Panc1 (cell line): ENCODE measurements at regions not wholly inside any gene's neighbourhood (a gene's known extent, or its start where the extent isn't known, plus 50 kb on each side); places are given as distances from the start of the nearest gene placed in this dataset.

Experiments
- ATAC-seq: fragments of 200-7000 bp; cut with Tn5 transposase; 2 replicates; pipeline ENCODE4 v1.9.1; 2020; ENCODE audit warnings: mild to moderate bottlenecking, moderate library complexity
- BruUV-seq: library from RNA; stranded (reverse); fragments of 400-500 nt; replicated peaks from 2 replicates; lab custom pipeline; 2021; lab: Mats Ljungman, UMichigan
- CTCF ChIA-PET: fragments of 300-600 bp; sonication (Branson Sonifier 250); formaldehyde crosslinking; loops from one replicate; lab custom pipeline; 2022; ENCODE audit warnings: antibody characterized with exemption; lab: Charles Lee
- POLR2A ChIA-PET: fragments of 300-600 bp; sonication (Branson Sonifier 250); formaldehyde crosslinking; loops from one replicate; lab custom pipeline; 2022; ENCODE audit warnings: antibody characterized with exemption; lab: Charles Lee
- DNase-seq: peaks from one replicate; pipeline ENCODE4 v3.0.0-alpha.2; 2010; ENCODE audit warnings: low read depth, low spot score
- H3K27ac ChIP-seq: 2 replicates; pipeline ENCODE4 v1.5.1; 2011; ENCODE audit warnings: mild to moderate bottlenecking, low read length, inconsistent platforms
- H3K27me3 ChIP-seq: fragments of 200-500 bp; sonication (Bioruptor generic); 2 replicates; pipeline ENCODE4 v1.6.0; 2014; ENCODE audit warnings: low read length, inconsistent platforms; ENCODE audit not compliant: control insufficient read depth, insufficient read depth
- H3K36me3 ChIP-seq: fragments of 200-500 bp; sonication (Bioruptor generic); 2 replicates; pipeline ENCODE4 v1.5.1; 2014; ENCODE audit warnings: inconsistent platforms, mild to moderate bottlenecking, low read length, moderate library complexity; ENCODE audit not compliant: control insufficient read depth, insufficient read depth
- H3K4me1 ChIP-seq: 2 replicates; pipeline ENCODE4 v1.5.1; 2011; ENCODE audit warnings: inconsistent platforms, mild to moderate bottlenecking, low read length, moderate library complexity; ENCODE audit not compliant: control insufficient read depth, insufficient read depth
- H3K4me3 ChIP-seq, 2 experiments: 2 replicates each; pipeline ENCODE4 v1.5.1; 2011 to 2012; ENCODE audit warnings: low read depth in 2 of 2, low read length in 2 of 2, mild to moderate bottlenecking in 2 of 2, inconsistent platforms in 1 of 2, moderate library complexity in 1 of 2
- H3K9me3 ChIP-seq: fragments of 200-500 bp; sonication (Bioruptor generic); 2 replicates; pipeline ENCODE4 v1.5.1; 2014; ENCODE audit warnings: low read depth, mild to moderate bottlenecking, inconsistent platforms, low read length, moderate library complexity; ENCODE audit not compliant: control insufficient read depth, insufficient read depth
- POLR2AphosphoS5 ChIP-seq: IDR thresholded peaks from 2 replicates; pipeline ENCODE4 v1.6.1; 2012; ENCODE audit warnings: mild to moderate bottlenecking, low read depth, low read length, moderate library complexity
- SIN3A ChIP-seq: IDR thresholded peaks from 2 replicates; pipeline ENCODE4 v1.6.1; 2012; ENCODE audit warnings: low read depth, mild to moderate bottlenecking, low read length, moderate library complexity, borderline replicate concordance; ENCODE audit not compliant: insufficient read depth
- TCF7L2 ChIP-seq: IDR thresholded peaks from 2 replicates; pipeline ENCODE4 v1.6.1; 2011; ENCODE audit warnings: mild to moderate bottlenecking, low read depth, low read length, inconsistent platforms
- in situ Hi-C: cut with HindIII; loops from 2 replicates; pipeline ENCODE4 v1.10.0; 2016; ENCODE audit warnings: low sequenced_read_pairs, low pct_unique_long_range_greater_than_20kb
- intact Hi-C: fragments of 100-400 bp; cut with micrococcal nuclease; formaldehyde crosslinking; loops from one replicate; pipeline ENCODE4 v1.10.0; 2022; ENCODE audit not compliant: unreplicated experiment
- TF ChIP-seq, protein P1 (sequence below), 2 experiments: IDR thresholded peaks; 2 replicates each; pipeline ENCODE4 v1.6.1; 2011 to 2012; ENCODE audit warnings: low read depth in 2 of 2, control low read depth in 1 of 2, low read length in 1 of 2, mild to moderate bottlenecking in 1 of 2, moderate library complexity in 1 of 2; ENCODE audit not compliant: insufficient read depth in 1 of 2
- TF ChIP-seq, protein P2 (sequence below): fragments of 450-650 bp; IDR thresholded peaks from 2 replicates; pipeline ENCODE4 v1.5.1; 2017; ENCODE audit warnings: mild to moderate bottlenecking

DNA sequence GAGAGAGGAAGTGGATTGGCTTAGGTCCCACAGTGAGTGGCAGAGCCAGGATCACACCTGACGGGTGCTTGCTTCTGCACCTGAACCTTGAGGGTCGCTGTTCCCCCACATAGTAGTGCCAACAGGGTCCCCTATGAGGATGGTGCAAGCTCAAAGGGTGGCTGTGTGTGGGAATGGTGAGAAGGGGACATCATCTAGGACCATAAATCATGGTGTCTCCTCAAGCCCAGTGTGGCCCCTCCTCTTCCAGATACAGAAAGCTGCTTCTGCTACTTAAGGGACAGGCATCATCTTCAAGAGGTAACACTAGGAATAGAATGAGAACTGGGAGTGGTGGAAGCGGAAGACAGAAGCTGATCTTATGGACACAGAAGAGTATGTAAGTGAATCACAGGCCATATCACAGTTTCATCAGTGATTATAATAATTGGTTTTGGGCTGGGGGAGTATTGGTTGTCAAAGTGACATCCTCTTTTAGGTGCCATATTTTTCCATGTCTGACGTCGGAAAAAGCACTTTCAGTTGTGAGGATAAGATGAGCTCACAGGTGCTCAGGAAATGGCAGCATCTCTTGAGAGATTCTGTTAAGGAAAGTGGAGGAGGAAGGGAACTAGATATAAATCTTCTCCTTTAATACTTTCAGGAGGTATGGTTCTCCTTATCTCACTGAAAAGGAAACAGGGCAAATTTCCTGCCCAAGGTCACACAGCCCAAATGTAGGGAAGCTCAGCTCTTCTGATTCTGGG, 83.2 kb upstream of the HNF1B start:
- CTCF ChIA-PET: no interaction called here
- in situ Hi-C loops: no loop called here
- H3K36me3 ChIP-seq: no peaks in the 10 kb centered on the region

DNA sequence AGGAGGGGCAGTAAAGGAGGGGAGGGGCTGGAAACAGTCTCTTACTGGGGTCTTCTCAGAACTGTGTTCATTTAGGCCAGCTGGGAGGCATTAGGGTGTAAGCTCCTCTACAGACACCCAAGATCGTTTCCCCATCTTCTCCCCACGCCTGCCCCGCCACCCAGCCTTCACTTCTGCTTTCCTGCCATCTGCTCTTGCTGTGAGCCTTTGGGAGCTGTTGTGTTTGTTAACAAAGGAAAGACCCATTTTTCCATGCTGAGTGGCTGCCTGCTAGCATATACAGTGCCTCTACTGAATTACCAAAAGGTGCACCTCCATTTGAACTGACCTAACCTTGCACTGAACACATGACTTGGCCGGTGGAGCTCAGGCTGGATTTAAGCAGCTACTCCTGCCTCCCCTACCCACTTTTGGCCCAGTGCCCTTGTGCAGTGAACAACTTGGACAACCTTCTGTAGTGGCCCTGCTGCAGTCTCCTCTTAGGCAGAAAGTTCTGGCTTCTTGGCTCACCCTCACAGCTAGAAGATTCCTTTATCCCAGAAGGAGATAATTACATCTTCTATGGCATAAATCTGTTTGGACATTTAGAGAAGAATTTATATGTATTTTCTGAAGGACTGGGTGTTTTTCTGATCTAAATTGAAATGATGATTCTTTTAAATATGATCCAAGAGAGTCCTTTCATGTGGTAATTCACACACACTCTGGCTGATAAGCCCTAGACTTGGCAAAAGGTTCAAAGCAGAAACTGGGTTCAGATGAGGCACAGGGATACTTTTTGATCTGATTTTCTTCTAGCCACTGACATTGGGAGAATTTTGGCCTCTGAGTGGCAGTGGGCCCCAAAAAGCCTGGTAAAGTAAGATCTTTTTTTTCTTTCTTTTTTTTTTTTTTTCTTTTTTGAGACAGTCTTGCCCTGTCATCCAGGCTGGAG, 81.9 kb upstream of the HNF1B start:
- Histone ChIP-seq H3K4me1 (no peaks in the 10 kb centered on the region), H3K9me3 (no peaks in the 10 kb centered on the region), H3K36me3 (no peaks in the 10 kb centered on the region), H3K4me3 (no peak overlapping the region), H3K27ac (no peak overlapping the region), H3K27me3 (no peaks in the 10 kb centered on the region)
- ChIA-PET CTCF (no interaction called here), POLR2A (no interaction called here)
- ATAC-seq (no peak), DNase-seq (no peak)
- intact Hi-C loops (no loop called here), in situ Hi-C loops (no loop called here)
- no TSS peak for BruUV-seq
- no peak for TF ChIP-seq POLR2AphosphoS5
- TF ChIP-seq TCF7L2: no peak
- no peak for TF ChIP-seq SIN3A
- TF ChIP-seq, protein P1, sequence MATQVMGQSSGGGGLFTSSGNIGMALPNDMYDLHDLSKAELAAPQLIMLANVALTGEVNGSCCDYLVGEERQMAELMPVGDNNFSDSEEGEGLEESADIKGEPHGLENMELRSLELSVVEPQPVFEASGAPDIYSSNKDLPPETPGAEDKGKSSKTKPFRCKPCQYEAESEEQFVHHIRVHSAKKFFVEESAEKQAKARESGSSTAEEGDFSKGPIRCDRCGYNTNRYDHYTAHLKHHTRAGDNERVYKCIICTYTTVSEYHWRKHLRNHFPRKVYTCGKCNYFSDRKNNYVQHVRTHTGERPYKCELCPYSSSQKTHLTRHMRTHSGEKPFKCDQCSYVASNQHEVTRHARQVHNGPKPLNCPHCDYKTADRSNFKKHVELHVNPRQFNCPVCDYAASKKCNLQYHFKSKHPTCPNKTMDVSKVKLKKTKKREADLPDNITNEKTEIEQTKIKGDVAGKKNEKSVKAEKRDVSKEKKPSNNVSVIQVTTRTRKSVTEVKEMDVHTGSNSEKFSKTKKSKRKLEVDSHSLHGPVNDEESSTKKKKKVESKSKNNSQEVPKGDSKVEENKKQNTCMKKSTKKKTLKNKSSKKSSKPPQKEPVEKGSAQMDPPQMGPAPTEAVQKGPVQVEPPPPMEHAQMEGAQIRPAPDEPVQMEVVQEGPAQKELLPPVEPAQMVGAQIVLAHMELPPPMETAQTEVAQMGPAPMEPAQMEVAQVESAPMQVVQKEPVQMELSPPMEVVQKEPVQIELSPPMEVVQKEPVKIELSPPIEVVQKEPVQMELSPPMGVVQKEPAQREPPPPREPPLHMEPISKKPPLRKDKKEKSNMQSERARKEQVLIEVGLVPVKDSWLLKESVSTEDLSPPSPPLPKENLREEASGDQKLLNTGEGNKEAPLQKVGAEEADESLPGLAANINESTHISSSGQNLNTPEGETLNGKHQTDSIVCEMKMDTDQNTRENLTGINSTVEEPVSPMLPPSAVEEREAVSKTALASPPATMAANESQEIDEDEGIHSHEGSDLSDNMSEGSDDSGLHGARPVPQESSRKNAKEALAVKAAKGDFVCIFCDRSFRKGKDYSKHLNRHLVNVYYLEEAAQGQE (IDR thresholded peaks at IDR 0.05; ENCODE audit: insufficient read depth in 1 of 2, low read depth in 2 of 2, low read length in 1 of 2): no peak
- TF ChIP-seq, protein P2, sequence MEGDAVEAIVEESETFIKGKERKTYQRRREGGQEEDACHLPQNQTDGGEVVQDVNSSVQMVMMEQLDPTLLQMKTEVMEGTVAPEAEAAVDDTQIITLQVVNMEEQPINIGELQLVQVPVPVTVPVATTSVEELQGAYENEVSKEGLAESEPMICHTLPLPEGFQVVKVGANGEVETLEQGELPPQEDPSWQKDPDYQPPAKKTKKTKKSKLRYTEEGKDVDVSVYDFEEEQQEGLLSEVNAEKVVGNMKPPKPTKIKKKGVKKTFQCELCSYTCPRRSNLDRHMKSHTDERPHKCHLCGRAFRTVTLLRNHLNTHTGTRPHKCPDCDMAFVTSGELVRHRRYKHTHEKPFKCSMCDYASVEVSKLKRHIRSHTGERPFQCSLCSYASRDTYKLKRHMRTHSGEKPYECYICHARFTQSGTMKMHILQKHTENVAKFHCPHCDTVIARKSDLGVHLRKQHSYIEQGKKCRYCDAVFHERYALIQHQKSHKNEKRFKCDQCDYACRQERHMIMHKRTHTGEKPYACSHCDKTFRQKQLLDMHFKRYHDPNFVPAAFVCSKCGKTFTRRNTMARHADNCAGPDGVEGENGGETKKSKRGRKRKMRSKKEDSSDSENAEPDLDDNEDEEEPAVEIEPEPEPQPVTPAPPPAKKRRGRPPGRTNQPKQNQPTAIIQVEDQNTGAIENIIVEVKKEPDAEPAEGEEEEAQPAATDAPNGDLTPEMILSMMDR: no peak

More for the DNA sequence above, 83.2 kb upstream of the HNF1B start:
- BruUV-seq: no TSS peak
- ATAC-seq: no peak
- Histone ChIP-seq H3K27ac (no peak overlapping the region), H3K4me1 (no peaks in the 10 kb centered on the region), H3K4me3 (no peak overlapping the region), H3K27me3 (no peaks in the 10 kb centered on the region), H3K9me3 (no peaks in the 10 kb centered on the region)
- TF ChIP-seq, protein P2: no peak
- TF ChIP-seq, protein P1 (IDR thresholded peaks at IDR 0.05; ENCODE audit: insufficient read depth in 1 of 2, low read depth in 2 of 2, low read length in 1 of 2): no peak
- TF ChIP-seq SIN3A (no peak), TCF7L2 (no peak), POLR2AphosphoS5 (no peak)
- POLR2A ChIA-PET: no interaction called here
- intact Hi-C loops: no loop called here
- DNase-seq: no peak
